ENCODE measurements at regions not wholly inside any gene's neighbourhood (a gene's known extent, or its start where the extent isn't known, plus 50 kb on each side); places are given as distances from the start of the nearest gene placed in this dataset.

GRCh38 chr1:60994828-60995492, 87.4 kb upstream of the NFIA start:
- no peak for TF ChIP-seq POLR2AphosphoS5 (IDR thresholded peaks at IDR 0.05)
- TF ChIP-seq CTCF (IDR thresholded peaks at IDR 0.05), result no peak
